ENCODE measurements at regions not wholly inside any gene's neighbourhood (a gene's known extent, or its start where the extent isn't known, plus 50 kb on each side); places are given as distances from the start of the nearest gene placed in this dataset.

- Histone ChIP-seq H3K36me3 (ENCODE audit: insufficient read depth, low read length) (no peaks in the 10 kb centered on the region), H3K79me2 (ENCODE audit: insufficient read depth, low read length) (no peaks in the 10 kb centered on the region), H3K27me3 (ENCODE audit: insufficient read depth, low read length) (no peaks in the 10 kb centered on the region), H3K27ac (ENCODE audit: low read depth, low read length) (no peak overlapping the region), H4K20me1 (ENCODE audit: insufficient read depth, low read length) (no peaks in the 10 kb centered on the region), H3K9ac (ENCODE audit: low read length) (no peak overlapping the region), H3K9me3 (ENCODE audit: insufficient read depth, low read depth, low read length) (no peaks in the 10 kb centered on the region), H2AFZ (ENCODE audit: low read depth, low read length) (no peak overlapping the region), H3K4me2 (ENCODE audit: low read length) (no peak overlapping the region), H3K4me3 (ENCODE audit: insufficient read depth, low read depth, low read length) (no peak overlapping the region), H3K4me1 (ENCODE audit: insufficient read depth, low read length) (no peaks in the 10 kb centered on the region)
- Mint-ChIP-seq H3K9me3 (ENCODE audit: unreplicated experiment) (peaks cover 6% of the 10 kb centered on the region), H3K4me1 (ENCODE audit: low read depth, unreplicated experiment) (peaks cover 10% of the 10 kb centered on the region), H3K27ac (ENCODE audit: unreplicated experiment) (no peak overlapping the region), H3K4me3 (ENCODE audit: unreplicated experiment) (no peak overlapping the region), H3K27me3 (ENCODE audit: low read depth, unreplicated experiment) (peaks cover 2% of the 10 kb centered on the region), H3K36me3 (ENCODE audit: low read depth, unreplicated experiment) (peaks cover 1% of the 10 kb centered on the region)
- TF ChIP-seq CTCF (IDR thresholded peaks at IDR 0.05; ENCODE audit: insufficient read depth, low read depth, low read length) = no peak
- no peak for TF ChIP-seq EZH2 (IDR thresholded peaks at IDR 0.05; ENCODE audit: insufficient read depth, low read length)
- no peak for DNase-seq (ENCODE audit: low read depth)
- no peak for FAIRE-seq
These were observed 748.7 kb downstream of the QKI start for GRCh38 chr6:164163239-164163638.

- Histone ChIP-seq H3K4me2 (ENCODE audit: low read length) (no peak overlapping the region), H3K4me1 (ENCODE audit: insufficient read depth, low read length) (no peaks in the 10 kb centered on the region), H3K27ac (ENCODE audit: low read depth, low read length) (no peak overlapping the region), H3K27me3 (ENCODE audit: insufficient read depth, low read length) (no peaks in the 10 kb centered on the region), H3K4me3 (ENCODE audit: insufficient read depth, low read depth, low read length) (no peak overlapping the region), H3K79me2 (ENCODE audit: insufficient read depth, low read length) (no peaks in the 10 kb centered on the region), H3K9ac (ENCODE audit: low read length) (no peak overlapping the region), H3K9me3 (ENCODE audit: insufficient read depth, low read depth, low read length) (no peaks in the 10 kb centered on the region), H3K36me3 (ENCODE audit: insufficient read depth, low read length) (no peaks in the 10 kb centered on the region), H2AFZ (ENCODE audit: low read depth, low read length) (no peak overlapping the region), H4K20me1 (ENCODE audit: insufficient read depth, low read length) (no peaks in the 10 kb centered on the region)
- DNase-seq (ENCODE audit: low read depth) = no peak
- Mint-ChIP-seq H3K9me3 (ENCODE audit: unreplicated experiment) (peaks cover 14% of the 10 kb centered on the region), H3K4me1 (ENCODE audit: low read depth, unreplicated experiment) (no peaks in the 10 kb centered on the region), H3K36me3 (ENCODE audit: low read depth, unreplicated experiment) (peaks cover 1% of the 10 kb centered on the region), H3K27me3 (ENCODE audit: low read depth, unreplicated experiment) (no peaks in the 10 kb centered on the region), H3K4me3 (ENCODE audit: unreplicated experiment) (no peak overlapping the region), H3K27ac (ENCODE audit: unreplicated experiment) (no peak overlapping the region)
- FAIRE-seq = no peak
- TF ChIP-seq CTCF (IDR thresholded peaks at IDR 0.05; ENCODE audit: insufficient read depth, low read depth, low read length) = no peak
- TF ChIP-seq EZH2 (IDR thresholded peaks at IDR 0.05; ENCODE audit: insufficient read depth, low read length) = no peak
These were observed 744.5 kb downstream of the QKI start for GRCh38 chr6:164159061-164159460.

- Histone ChIP-seq H3K4me3 (ENCODE audit: insufficient read depth, low read depth, low read length) (no peak overlapping the region), H3K4me2 (ENCODE audit: low read length) (no peak overlapping the region), H3K27ac (ENCODE audit: low read depth, low read length) (no peak overlapping the region), H3K79me2 (ENCODE audit: insufficient read depth, low read length) (no peaks in the 10 kb centered on the region), H3K9me3 (ENCODE audit: insufficient read depth, low read depth, low read length) (no peaks in the 10 kb centered on the region), H3K9ac (ENCODE audit: low read length) (no peak overlapping the region), H3K36me3 (ENCODE audit: insufficient read depth, low read length) (no peaks in the 10 kb centered on the region), H4K20me1 (ENCODE audit: insufficient read depth, low read length) (no peaks in the 10 kb centered on the region), H2AFZ (ENCODE audit: low read depth, low read length) (no peak overlapping the region), H3K4me1 (ENCODE audit: insufficient read depth, low read length) (no peaks in the 10 kb centered on the region), H3K27me3 (ENCODE audit: insufficient read depth, low read length) (no peaks in the 10 kb centered on the region)
- FAIRE-seq (no peak), DNase-seq (ENCODE audit: low read depth) (no peak)
- Mint-ChIP-seq H3K9me3 (ENCODE audit: unreplicated experiment) (peaks cover 9% of the 10 kb centered on the region), H3K27ac (ENCODE audit: unreplicated experiment) (no peak overlapping the region), H3K36me3 (ENCODE audit: low read depth, unreplicated experiment) (no peaks in the 10 kb centered on the region), H3K27me3 (ENCODE audit: low read depth, unreplicated experiment) (no peaks in the 10 kb centered on the region), H3K4me1 (ENCODE audit: low read depth, unreplicated experiment) (peaks cover 8% of the 10 kb centered on the region), H3K4me3 (ENCODE audit: unreplicated experiment) (no peak overlapping the region)
- TF ChIP-seq EZH2 (IDR thresholded peaks at IDR 0.05; ENCODE audit: insufficient read depth, low read length) (no peak), CTCF (IDR thresholded peaks at IDR 0.05; ENCODE audit: insufficient read depth, low read depth, low read length) (no peak)
These were observed 740.1 kb downstream of the QKI start for GRCh38 chr6:164154588-164154987.
